HG03060 (cell line): ENCODE measurements at regions not wholly inside any gene's neighbourhood (a gene's known extent, or its start where the extent isn't known, plus 50 kb on each side); places are given as distances from the start of the nearest gene placed in this dataset.
"Not testable (repeated sequence)": the region's sequence is repeated elsewhere in the genome, so short reads cannot be mapped to it uniquely, and the experiment has no call there.

Source experiments
- ATAC-seq: cut with Tn5 transposase; IDR thresholded peaks from one replicate; pipeline ENCODE4 v1.9.1; 2021; ENCODE audit warnings: low read depth, moderate number of reproducible peaks; ENCODE audit not compliant: unreplicated experiment

DNA sequence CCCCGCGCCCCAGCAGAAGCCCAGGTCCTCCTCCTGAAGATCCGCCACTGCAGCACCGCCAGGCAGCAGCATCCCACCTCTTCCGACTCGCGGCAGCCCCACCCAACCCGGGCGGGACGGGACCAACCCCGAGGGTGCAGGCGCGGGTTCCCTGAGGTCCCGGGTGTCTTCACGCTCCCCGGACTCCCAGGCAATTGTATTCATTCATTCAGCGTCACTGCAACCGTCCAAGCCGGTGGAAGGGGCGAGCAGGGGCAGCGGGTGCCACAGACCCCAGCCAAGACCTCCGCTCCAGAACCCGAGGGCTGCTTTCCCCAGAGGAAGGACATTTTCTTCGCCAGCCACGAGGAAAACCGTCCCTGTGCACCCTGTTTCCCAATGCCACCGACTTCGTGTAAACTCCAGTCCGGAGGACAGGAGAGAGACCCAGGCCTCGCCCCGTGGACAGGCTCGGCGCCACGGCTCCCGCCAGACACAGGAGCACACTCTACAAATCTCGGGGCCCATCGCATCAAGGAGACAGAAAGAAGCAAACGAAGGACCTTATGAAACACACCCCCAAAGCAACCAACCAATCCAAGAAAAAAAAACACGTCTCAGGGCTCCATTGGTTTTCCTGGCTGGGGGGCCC is 1471.5 kb downstream of the FOXD4L5 start:
- not testable (repeated sequence) for ATAC-seq

DNA sequence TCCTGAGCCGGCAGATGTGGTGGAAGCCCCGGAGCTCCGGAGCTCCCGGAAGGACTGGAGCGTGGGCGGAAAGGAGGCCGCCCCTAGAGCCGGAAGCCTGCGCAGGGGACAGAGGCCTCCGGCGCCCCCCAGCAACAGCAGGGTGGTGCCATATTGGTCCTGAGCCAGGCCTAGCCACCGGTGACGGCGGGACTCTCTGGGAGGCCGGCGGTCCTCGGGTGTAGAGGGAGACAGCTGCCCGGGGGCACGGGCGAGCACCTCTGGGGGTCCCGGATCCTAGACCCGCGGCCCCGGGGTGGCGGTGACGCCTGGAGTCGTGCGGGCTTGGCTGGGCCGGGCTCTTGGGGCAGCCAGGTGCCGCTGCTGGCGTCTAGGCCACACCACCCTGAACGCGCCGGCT is 1472.2 kb downstream of the FOXD4L5 start:
- ATAC-seq, result not testable (repeated sequence)

DNA sequence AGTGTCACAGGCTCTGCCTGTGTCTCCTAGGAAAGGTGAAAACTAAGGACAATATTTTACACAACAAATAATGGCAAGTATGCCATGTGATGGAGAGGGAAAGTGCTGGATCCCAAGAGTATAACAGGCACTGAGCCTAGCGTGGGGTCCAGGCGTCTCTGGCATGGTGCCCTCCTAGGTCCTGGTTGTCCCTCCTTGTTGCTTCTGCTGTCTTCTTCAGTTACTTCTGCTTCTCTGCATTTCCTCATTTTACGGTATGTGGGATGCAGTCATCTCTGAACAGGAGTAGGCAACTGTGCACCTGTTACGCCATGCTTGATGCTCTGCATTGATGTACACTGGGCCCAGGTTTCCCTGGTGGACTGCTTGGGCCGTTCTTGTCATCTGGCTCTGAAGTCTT is 1480.8 kb downstream of the FOXD4L5 start:
- not testable (repeated sequence) for ATAC-seq

DNA sequence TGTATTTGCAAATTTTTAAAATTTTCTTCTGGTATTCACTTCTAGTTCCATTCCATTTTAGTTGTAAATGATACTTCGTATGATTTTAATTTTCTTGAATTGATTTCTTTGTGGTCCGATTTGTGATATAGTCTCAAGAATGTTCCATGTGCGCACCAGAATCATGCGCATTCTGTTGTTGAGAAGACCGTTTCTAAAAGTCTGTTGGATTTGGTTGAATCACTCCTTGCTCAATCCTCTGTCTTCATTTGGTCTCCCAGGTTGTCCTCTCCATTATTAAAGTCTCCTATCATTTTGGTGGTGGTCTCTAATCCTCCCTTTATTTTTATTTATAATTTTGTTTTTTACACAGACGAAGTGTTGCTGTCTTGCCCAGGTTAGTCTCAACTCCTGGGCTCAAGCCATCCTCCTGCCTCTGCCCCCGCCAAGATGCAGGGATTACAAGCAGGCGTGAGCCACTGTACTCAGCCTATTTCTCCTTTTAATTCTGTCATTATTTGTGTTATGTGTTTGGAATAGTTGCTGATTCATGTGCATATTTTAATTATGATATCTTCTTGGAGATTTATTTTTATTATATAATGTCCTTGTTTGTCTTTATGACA is 1490.8 kb downstream of the FOXD4L5 start:
- ATAC-seq, result not testable (repeated sequence)

DNA sequence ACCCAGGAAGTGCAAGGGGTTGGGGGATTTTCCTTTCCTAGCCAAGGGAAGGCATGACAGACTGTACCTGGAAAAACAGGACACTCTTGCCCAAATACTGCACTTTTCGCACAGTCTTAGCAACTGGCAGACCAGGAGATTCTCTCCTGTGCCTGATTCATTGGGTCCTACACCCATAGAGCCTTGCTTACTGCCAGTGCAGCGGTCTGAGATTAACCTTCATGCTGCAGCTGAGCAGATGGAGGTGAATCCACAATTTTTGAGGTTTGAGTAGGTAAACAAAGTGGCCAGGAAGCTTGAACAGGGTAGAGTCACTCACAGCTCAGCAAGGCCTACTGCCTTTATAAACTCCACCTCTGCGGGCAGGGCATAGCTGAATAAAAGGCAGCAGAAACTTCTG is 1497.6 kb downstream of the FOXD4L5 start:
- not testable (repeated sequence) for ATAC-seq

DNA sequence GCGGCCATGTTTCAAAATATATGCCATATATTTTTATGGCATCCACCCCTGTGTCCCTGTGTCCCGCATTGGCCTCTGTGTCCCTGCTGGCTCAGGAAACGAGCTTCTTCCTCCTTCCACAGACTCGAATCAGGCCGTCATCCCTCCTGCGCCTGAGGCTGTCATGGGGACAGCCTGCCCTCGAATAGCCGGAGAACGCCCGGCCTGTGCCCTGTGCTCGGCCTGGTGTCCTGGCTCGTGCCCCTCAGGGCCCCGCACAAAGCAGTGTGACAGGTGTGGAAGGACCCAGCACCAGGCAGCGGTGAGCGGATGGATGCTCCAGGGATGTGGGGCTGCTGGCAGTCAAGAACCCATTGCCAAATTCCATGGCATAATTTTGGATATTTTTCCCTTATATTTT is 1500.0 kb downstream of the FOXD4L5 start:
- not testable (repeated sequence) for ATAC-seq

DNA sequence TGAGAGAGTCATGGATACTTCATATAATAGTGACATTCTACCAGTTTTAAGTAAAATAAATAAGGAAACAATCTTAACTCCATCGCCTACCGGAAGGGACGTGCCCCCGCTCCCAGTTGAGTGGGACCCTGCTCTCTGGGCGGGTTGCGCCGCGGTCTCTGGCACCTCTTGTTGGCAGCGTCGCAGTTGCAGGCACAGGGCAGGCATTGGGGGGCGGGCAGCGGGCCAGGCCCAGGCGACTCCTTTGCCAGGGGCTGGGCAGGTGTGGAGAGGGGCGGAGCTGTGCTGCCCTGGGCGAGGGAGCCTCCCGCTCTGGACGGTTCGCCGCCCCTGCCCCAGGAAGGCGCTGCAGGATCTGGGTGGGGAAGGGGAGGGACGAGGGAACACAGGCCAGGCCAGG is 1500.6 kb downstream of the FOXD4L5 start:
- not testable (repeated sequence) for ATAC-seq

DNA sequence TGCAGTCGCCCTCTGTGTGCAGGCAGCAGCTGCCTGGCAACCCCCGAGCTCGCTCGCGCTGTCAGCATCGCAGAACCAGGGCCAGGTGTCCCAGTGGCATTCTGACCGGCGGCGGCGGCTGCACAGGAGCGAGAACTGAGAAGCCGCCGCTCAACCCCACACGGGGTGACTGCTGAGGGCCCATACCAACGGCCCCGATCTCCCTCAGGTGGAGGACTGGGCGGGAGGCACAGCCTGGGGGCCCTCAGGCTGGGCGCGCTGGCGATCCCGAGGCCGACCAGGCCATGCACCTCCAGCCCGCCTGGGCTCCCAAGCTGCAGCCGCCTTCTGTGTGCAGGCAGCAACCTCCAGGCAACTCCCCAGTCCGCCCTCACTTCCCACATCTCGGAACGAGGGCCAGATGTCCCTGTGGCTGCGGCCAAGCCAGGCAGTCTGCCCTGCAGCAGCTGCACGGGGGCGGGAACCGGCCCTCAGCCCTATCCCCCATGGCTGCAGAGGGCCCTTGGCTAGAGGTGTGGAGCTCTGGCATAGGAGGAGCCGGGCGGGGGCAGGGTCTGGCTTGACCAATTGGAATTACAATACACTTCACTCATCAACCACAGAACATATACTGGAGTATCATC is 1503.1 kb downstream of the FOXD4L5 start:
- ATAC-seq, result not testable (repeated sequence)

DNA sequence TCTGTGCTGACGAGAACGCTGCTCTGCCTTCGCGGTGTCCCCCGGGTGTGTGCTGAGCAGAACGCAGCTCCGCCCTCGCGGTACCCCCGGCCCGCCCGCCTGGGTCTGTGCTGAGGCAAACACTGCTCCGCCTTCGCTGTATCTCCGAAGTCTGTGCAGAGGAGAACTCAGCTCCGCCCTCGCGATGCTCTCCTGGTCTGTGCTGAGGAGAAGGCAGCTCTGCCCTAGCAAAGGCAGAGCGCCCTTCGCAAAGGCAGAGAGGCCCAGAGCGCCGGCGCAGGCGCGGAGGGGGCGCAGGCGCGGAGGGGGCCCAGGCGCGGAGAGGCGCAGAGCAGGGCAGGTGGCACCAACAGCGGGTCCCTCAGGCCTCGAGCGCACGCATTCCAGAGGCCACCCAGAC is 1503.6 kb downstream of the FOXD4L5 start:
- ATAC-seq, result not testable (repeated sequence)

DNA sequence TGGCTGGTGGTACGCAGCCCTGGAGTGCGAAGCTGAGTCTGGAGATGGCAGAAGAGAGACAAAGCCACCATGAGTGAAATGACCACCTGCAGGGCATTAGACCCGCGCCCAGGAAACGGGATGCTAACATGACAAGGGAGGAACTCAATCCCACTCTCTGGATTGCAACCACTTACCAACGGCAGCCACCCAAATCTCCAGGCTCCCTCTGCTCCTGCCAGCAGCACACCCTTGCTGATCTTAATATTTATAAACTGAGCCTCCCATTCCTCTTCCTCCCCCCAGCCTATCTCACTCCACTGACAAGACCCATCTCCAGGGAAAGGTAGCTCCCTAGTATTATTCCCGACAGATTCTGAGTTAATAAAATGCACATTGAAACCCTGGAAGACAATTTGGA is 1508.8 kb downstream of the FOXD4L5 start:
- ATAC-seq, result not testable (repeated sequence)

DNA sequence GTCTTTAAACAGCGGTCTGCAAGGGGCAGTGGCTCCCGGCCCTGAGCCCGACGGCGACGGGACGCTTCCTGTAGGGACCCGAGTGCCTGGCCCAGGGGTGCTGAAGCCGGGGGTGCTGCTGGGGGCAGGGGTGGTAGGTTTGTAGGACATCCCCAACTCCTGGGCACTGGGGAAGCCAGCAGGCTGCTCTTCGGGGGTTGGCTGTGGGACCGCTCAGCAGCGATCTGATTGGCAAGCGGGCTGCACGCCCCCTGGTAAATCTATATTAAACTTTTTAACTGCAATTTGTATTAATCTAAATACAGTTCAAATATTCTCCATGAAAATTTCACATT is 1510.0 kb downstream of the FOXD4L5 start:
- not testable (repeated sequence) for ATAC-seq

DNA sequence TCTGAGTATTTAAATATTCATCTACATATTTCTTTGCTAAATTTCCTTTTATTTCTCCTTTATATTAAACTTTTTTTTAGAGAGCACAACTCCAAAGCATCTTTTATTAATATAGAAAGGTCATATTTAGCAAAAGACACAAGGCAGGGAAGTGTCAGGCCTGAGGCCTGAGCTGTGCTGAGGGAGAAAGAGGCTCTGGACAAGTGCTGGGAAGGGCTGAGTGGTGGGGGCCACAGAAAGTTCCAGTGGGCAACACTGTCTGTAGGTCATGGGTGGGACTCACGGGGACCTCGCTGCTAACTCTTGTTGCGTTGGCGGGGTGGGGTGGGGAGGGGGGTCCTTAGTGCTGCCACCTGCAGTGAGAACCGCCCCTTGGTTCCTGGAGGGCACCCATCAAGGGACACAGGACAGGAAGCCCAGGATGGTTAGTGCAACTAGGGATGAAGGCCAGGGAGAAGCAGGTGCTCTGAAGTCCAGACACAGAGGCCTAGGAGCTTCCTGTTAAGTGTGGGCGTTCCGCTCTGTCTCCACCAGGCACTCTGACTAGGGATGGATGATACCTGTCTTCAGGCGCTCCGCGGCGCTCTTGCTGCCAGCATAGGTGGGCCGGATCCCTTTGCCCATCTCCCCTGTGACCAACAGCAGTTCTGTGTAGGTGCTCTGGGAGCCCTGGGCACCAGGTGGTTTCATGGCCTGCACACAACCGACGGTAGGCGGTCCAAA is 1510.5 kb downstream of the FOXD4L5 start:
- ATAC-seq, result not testable (repeated sequence)

DNA sequence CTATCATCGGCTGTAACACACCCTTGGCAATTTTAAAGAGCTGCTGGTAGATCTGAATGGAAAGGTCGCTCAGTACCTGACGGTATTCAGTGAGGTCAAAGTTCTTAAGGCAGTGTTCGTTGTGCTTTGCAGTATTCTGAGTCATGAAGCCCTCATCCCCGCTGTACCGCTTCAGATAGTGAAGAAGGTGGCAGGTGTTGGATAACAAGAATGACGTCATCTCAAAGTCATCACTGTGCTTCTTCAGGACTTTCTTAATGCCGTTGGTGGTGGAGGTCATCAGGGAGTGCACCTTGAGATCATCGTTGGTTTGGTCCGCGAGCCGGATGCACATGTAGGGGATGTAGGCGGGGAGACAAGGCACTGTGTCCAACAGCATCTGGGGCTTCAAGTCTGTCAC is 1522.8 kb downstream of the FOXD4L5 start:
- not testable (repeated sequence) for ATAC-seq

DNA sequence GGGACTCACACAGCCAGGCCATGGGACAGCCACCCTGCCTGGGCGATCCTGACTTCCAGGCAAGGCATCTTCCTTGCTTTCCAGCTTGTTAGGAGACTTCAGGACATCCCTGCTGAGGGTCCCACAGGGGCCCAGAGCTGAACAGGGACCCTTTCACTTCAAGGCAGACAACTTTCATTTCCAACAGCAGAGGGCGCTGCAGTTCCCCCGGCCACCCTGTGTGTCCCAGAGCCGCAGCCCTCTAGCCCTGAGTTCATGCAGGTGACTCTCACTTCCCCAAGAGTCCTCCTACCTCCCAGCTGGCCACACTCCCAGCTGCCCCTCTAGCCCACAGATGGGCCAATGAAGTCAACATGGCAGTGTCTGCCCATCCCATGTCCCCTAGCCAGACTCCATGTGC is 1556.0 kb downstream of the FOXD4L5 start:
- not testable (repeated sequence) for ATAC-seq

DNA sequence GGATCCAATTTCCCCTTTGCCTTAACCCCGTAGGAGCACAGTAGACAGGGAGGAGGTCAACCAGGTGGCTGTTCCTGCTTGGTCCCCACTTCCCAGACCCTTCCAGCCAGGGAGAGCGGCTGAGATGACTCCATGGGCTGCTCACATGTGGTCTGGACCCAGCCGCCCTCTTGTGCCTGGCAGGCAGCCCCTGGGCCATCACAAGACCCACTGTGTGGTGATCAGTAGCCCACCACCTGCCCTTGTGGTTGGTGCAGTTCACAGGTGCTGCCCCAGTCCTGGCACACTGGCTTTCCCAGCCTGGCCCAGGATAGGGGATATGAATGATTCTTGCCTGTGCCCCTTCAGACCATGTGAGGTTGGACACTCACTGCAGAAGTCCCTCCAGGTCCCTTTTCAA is 1556.7 kb downstream of the FOXD4L5 start:
- ATAC-seq, result no peak

DNA sequence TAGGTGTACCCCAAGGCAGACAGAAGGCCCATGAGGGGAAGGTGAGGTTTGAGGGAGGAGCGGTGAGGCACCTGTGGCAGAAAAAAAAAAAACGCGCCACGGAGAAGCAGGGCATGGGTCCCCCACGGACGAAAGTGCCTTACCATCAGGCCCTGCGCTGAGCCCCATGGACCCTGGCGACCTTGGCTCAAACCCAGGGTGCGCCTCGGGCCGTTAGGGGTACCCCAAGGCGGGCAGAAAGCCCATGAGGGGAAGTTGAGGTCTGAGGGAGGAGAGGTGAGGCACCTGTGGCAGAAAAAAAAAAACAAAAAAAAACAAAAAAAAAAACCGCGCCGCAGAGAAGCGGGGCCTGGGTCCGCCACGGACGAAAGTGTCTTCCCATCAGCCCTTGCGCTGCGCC is 1576.7 kb downstream of the FOXD4L5 start:
- not testable (repeated sequence) for ATAC-seq

DNA sequence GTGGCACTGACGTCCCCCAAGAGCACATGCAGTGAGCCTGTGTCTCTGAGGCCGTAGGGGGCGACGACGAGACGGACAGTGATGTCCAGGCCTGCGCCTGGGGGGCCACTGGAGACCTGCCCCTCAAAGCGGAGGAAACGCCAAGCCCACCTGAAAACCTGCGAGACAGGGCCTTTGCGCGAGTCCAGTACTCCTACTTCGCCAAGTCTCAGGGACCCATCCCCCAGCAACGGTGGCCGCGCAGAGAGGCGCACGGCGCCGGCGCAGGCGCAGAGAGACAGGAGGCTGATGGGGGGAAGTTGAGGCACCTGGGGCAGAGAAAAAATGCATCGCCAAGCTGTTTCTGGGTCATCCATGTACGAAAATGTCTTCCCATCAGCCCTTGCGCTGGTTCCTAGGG is 1580.6 kb downstream of the FOXD4L5 start:
- not testable (repeated sequence) for ATAC-seq

DNA sequence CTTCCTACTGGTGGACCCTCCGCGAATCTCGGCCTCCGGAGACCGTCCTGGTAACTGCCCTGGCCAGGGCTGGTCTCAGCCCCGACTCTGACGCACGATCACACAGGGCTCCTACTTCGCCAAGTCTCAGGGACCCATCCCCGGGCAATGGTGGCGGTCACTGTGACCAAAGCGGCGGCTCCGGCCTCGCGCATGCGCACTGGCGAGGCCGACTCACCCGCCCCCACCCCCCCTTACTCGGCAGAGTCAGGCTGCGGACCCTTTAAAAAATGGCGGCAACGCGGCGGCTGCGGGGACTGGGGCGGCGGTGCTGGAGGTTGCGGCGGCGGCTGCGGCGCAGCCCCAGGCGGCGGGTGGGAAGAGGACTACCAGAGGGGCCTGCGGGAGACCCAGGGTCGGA is 1581.3 kb downstream of the FOXD4L5 start:
- not testable (repeated sequence) for ATAC-seq

DNA sequence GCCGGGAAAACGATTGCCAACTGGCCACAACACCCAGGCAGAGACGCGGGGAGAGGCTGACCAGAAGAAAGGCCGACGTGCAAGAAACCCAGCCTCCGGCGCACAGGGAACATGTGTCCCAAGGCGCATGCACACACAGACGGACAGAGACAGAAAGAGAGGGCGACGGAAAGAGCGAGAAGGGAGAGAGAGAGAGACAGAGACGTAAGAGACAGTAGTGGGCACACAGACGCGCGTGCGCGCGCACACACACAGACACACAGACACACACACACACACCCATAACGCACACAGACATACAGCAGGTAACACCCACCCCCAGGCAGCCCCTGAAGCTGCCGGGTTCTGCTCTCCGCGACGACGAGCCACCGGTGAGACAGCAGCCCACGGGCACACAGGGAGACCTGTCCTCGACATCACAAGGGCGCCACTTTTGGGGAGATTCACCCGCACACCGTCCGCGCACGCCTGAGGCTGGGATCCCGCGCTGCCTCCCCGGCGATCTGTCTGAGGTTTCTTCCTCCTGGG is 1581.8 kb downstream of the FOXD4L5 start:
- not testable (repeated sequence) for ATAC-seq
